Thymus (tissue), 11 donors: ENCODE measurements at regions not wholly inside any gene's neighbourhood (a gene's known extent, or its start where the extent isn't known, plus 50 kb on each side); places are given as distances from the start of the nearest gene placed in this dataset.

Experiments used
- DNase-seq, 9 donors: peaks; one replicate each; pipeline ENCODE4 v3.0.0-alpha.2; 2013; ENCODE audit warnings: low spot score in 9 of 9, low read depth in 6 of 9, missing footprints in 1 of 9
- H3K27ac ChIP-seq, 2 donors: one replicate each; pipeline ENCODE4 v1.5.1; 2013; ENCODE audit warnings: control low read depth in 1 of 2, low read depth in 1 of 2, low read length in 1 of 2, mild to moderate bottlenecking in 1 of 2, moderate library complexity in 1 of 2
- H3K27me3 ChIP-seq, 2 donors: one replicate each; pipeline ENCODE4 v1.5.1; 2013; ENCODE audit warnings: low read length in 1 of 2; ENCODE audit not compliant: control insufficient read depth in 2 of 2, insufficient read depth in 1 of 2
- H3K36me3 ChIP-seq, 2 donors: one replicate each; pipeline ENCODE4 v1.5.1; 2013; ENCODE audit warnings: low read length in 1 of 2, mild to moderate bottlenecking in 1 of 2, moderate library complexity in 1 of 2; ENCODE audit not compliant: control insufficient read depth in 2 of 2, insufficient read depth in 2 of 2
- H3K4me1 ChIP-seq, 2 donors: one replicate each; pipeline ENCODE4 v1.5.1; 2013; ENCODE audit warnings: low read length in 2 of 2; ENCODE audit not compliant: control insufficient read depth in 2 of 2, insufficient read depth in 2 of 2
- H3K4me3 ChIP-seq, 2 donors: one replicate each; pipeline ENCODE4 v1.5.1; 2013; ENCODE audit warnings: low read length in 2 of 2, control low read depth in 1 of 2, mild to moderate bottlenecking in 1 of 2
- H3K9me3 ChIP-seq, 2 donors: one replicate each; pipeline ENCODE4 v1.5.1; 2013; ENCODE audit warnings: low read length in 1 of 2, mild to moderate bottlenecking in 1 of 2; ENCODE audit not compliant: control insufficient read depth in 2 of 2, insufficient read depth in 1 of 2
- WGBS: extraction: QIAGEN DNeasy Blood & Tissue Kit; methylation state at CpG from one replicate; pipeline ENCODE4 v1.1.7; 2013; 5-methylcytosine and 5-hydroxymethylcytosine counted together
- donor health status: healthy.

DNA sequence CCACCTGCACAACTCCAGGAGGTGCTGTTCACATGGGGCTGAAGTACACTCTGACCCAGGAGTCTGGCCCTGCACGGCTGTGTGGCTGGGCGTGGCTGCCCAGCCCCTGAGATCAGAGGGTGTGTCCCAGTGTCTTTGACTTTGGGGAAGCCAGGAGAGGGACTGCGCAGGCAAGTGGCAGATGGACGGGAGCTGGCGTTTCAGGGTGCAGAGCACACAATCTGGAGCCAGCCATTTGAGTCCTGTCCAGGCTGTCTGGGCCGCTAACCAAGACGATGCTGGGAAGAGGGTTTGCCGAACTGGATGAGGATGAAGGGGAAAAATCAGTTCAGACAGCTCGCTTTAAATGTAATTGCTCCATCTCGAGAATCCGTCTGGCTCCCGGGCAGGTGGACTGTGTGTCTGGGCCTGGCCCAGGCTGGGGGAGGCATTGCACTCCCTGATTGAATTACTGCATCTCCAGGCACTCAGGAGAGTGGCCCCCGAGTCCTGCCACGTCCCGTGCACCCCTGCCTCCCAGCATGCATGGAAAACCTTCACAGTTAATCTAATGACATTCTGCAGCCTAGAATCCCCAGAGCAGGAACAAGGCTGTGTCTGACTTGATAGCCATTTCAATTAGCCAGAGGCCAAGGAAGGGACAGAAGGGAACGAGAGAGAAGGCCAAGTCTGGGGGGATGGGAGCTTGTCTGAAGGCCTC lies 120.8 kb upstream of the NANOS1 start:
- 85% methylated on average over 16 of the region's 16 CpGs for WGBS
- Histone ChIP-seq H3K36me3 (no peaks in the 10 kb centered on the region), H3K9me3 (no peaks in the 10 kb centered on the region), H3K4me1 (no peaks in the 10 kb centered on the region), H3K27ac (no peak overlapping the region), H3K4me3 (no peak overlapping the region), H3K27me3 (no peaks in the 10 kb centered on the region)
- DNase-seq: no peak

DNA sequence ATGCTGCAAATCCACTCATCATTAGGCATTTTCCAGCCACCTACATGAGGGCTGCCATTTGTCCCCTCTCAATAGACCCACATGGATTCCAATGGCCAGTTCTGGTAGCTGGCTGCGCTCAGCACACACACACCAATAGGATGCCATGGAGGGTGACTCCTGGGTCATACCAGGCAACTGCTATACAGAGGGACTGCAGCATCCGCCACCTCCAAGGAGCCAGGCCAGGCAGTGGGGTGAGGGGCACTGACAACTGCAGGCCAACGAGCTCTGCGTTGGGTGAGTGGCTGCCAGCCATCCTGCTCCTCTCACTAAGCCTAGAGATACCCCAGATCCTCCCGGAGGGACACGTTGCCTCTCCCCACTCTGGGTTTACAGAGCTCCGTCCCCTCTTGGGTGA lies 118.8 kb upstream of the NANOS1 start:
- no peak for DNase-seq
- Histone ChIP-seq H3K27ac (no peak overlapping the region), H3K27me3 (no peaks in the 10 kb centered on the region), H3K9me3 (no peaks in the 10 kb centered on the region), H3K4me3 (no peak overlapping the region), H3K36me3 (no peaks in the 10 kb centered on the region), H3K4me1 (no peaks in the 10 kb centered on the region)
- WGBS: 96% methylated on average over 7 of the region's 7 CpGs

DNA sequence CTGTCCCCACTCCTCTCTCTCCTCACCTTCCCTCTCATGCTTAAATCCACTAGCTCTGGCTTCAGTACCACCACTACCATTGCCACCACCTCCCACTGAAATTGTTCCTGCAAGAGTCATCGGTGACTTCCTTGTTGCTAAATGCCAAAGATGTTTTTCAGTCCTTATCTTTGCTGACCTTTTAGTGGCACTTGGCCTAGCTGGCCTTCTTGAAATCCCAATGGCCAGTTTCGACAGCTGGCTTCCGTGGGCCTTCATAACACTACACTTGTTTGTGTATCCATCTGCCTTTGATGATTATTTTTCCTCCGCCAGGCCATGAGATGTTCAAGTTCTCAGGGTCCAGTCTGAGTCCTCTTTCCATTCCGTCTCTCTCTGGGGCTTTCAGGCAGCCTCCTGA lies 118.2 kb upstream of the NANOS1 start:
- Histone ChIP-seq H3K4me3 (no peak overlapping the region), H3K4me1 (no peaks in the 10 kb centered on the region), H3K36me3 (no peaks in the 10 kb centered on the region), H3K27ac (no peak overlapping the region), H3K27me3 (no peaks in the 10 kb centered on the region), H3K9me3 (no peaks in the 10 kb centered on the region)
- WGBS: 79% methylated on average over 5 of the region's 5 CpGs
- no peak for DNase-seq

DNA sequence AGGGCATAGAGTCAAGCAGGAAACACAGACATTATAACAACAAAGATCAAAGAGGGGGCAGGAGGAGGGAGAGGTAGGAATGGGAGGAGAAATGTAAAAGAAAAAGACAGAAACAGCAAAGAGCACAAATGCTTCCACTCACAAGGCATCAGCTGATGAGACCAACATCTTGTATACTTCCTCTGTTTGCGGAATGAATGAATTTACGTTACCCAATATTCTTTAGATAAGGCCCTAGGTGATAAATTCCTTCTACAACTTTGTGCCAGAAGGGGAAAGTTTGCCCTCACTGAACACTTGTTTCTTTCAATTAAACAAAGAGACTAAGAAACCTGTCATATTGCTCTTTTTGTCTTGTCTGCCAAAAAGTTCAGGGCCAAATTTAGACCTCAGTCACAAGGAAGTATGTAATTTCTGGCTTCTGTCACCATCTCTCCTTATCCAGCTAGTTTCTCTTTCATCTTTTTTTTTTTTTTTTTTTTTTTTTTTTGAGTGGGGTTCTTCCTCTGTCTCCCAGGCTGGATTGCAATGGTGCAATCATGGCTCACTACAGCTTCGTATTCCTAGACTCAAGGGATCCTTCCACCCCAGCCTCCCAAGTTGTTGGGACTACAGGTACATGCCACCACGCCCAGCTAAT lies 116.4 kb upstream of the NANOS1 start:
- Histone ChIP-seq H3K9me3 (no peaks in the 10 kb centered on the region), H3K36me3 (no peaks in the 10 kb centered on the region), H3K27me3 (no peaks in the 10 kb centered on the region), H3K27ac (no peak overlapping the region), H3K4me1 (no peaks in the 10 kb centered on the region), H3K4me3 (no peak overlapping the region)
- DNase-seq: no peak
- WGBS: 96% methylated on average over 4 of the region's 4 CpGs

DNA sequence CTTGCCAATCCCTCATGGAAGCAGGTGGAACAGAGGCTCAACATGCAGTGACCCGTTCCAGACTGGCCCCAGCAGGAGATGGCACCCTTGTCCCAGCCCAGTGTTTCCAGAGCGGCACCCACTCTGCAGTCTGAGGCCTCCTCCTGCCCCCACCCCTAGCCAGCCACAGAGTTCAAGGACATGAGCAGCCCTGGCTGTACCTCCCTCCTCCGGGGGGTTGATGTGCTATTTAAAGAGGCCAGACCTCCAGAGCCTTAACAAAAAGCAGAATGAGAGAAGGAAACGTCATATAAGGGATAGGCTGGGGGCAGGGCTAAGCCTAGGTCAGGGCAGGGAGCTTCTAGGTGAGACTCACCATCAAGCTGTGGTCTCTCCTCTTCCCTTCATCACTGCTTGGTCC lies 115.7 kb upstream of the NANOS1 start:
- WGBS: 63% methylated on average over 4 of the region's 4 CpGs
- no peak for DNase-seq
- no peaks in the 10 kb centered on the region for H3K36me3 ChIP-seq
- no peak overlapping the region for H3K27ac ChIP-seq
- no peaks in the 10 kb centered on the region for H3K27me3 ChIP-seq
- H3K9me3 ChIP-seq: no peaks in the 10 kb centered on the region
- no peak overlapping the region for H3K4me3 ChIP-seq
- no peaks in the 10 kb centered on the region for H3K4me1 ChIP-seq

DNA sequence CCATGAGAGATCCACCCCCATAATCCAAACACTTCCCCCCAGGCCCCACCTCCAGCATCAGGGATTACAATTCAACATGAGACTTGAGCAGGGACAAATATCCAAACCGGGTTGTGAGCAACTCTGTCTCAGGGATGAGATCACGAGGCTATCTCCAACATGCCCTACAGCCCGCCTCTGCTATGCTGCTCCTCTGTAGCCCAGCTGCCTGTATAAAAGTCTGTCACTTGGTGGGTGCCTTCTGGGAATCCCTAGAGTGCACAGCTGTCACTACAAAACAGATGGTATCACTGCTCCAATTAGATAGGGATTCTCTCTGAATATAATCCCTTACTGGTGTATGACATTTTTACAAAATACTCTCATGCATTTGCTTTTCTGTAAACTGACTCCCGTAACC lies 114.9 kb upstream of the NANOS1 start:
- Histone ChIP-seq H3K36me3 (no peaks in the 10 kb centered on the region), H3K27me3 (no peaks in the 10 kb centered on the region), H3K4me3 (no peak overlapping the region), H3K4me1 (no peaks in the 10 kb centered on the region), H3K9me3 (no peaks in the 10 kb centered on the region), H3K27ac (no peak overlapping the region)
- DNase-seq: no peak
- WGBS: 77% methylated on average over 4 of the region's 4 CpGs

DNA sequence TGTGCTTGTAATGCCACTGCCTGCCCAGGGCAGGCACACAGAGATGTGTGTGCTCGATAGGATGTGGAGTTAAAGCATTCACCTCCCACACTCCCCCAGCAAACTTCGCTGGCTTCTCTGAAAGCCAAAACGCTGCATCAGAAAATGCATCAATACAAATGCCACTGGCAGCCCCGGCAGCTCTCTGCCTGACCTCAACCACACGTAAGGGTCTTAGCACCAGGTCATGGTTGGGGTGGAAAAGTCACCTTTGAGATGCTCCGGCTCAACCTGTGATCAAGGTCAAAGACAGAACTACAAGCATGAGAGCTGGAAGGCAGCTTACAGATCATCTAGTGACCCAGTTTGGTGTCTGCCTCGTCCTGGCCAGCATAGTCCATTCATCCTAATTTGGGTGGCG lies 114.4 kb upstream of the NANOS1 start:
- Histone ChIP-seq H3K36me3 (no peaks in the 10 kb centered on the region), H3K27me3 (no peaks in the 10 kb centered on the region), H3K27ac (no peak overlapping the region), H3K4me3 (no peak overlapping the region), H3K4me1 (no peaks in the 10 kb centered on the region), H3K9me3 (no peaks in the 10 kb centered on the region)
- WGBS: 91% methylated on average over 8 of the region's 8 CpGs
- DNase-seq: no peak

DNA sequence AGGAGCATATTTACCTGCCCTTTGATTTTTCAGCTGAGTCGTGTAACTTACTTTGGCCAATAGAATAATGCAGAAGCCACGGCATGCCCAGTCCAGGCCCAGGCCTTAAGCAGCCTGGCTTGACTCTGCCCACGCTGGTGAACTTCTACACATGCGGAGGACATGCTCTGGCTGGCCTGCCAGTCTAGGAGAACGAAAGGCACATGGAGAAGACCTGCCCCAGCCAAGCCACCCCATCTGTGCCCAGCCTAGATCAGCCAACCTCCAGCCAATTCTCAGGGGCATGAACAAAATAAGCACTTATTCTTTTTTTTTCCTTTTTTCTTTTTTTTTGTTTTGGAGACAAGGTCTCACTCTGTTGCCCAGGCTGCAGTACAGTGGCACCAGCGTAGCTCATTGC lies 112.7 kb upstream of the NANOS1 start:
- WGBS: 96% methylated on average over 6 of the region's 6 CpGs
- Histone ChIP-seq H3K4me1 (no peaks in the 10 kb centered on the region), H3K27ac (no peak overlapping the region), H3K27me3 (no peaks in the 10 kb centered on the region), H3K4me3 (no peak overlapping the region), H3K9me3 (no peaks in the 10 kb centered on the region), H3K36me3 (no peaks in the 10 kb centered on the region)
- no peak for DNase-seq

DNA sequence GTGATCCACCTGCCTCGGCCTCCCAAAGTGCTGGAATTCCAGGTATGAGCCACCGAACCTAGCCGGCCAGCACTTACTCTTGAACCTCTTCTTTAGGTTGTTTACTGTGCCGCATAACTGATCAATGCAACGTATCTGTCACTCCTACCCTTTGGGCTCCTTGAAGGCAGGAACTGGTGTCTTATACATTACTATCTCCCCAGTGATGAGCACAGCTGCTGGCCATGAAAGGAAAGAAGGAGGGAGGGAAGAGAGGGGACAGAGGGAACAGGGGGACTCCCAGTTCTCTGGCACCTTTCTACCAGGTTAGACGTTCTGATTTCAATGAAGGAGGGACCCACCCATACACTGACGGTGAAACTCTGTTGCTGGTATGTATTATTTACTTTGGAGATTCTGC lies 111.8 kb upstream of the NANOS1 start:
- 90% methylated on average over 7 of the region's 7 CpGs for WGBS
- Histone ChIP-seq H3K27ac (no peak overlapping the region), H3K4me1 (no peaks in the 10 kb centered on the region), H3K27me3 (no peaks in the 10 kb centered on the region), H3K9me3 (no peaks in the 10 kb centered on the region), H3K4me3 (no peak overlapping the region), H3K36me3 (no peaks in the 10 kb centered on the region)
- DNase-seq: no peak
